ENCODE measurements at regions not wholly inside any gene's neighbourhood (a gene's known extent, or its start where the extent isn't known, plus 50 kb on each side); places are given as distances from the start of the nearest gene placed in this dataset.

- TF ChIP-seq MAX (IDR thresholded peaks at IDR 0.05) (no peak), CREB3 (CRISPR knock-in tag; IDR thresholded peaks at IDR 0.05) (no peak), HOXA9 (CRISPR knock-in tag; IDR thresholded peaks at IDR 0.05; ENCODE audit: borderline replicate concordance) (no peak), FOXA1 (IDR thresholded peaks at IDR 0.05) (no peak), FOXA1 (CRISPR knock-in tag; IDR thresholded peaks at IDR 0.05) (no peak), RAD21 (CRISPR knock-in tag; IDR thresholded peaks at IDR 0.05) (no peak), MXI1 (IDR thresholded peaks at IDR 0.05; ENCODE audit: borderline replicate concordance, low read depth, low read length) (no peak), CTCF (CRISPR knock-in tag; IDR thresholded peaks at IDR 0.05) (no peak), MAFK (conservative IDR thresholded peaks at IDR 0.05 in 1 of 2, IDR thresholded peaks at IDR 0.05 in 1 of 2; ENCODE audit: low read length in 2 of 2) (no peak), ZNF674 (CRISPR knock-in tag; IDR thresholded peaks at IDR 0.05; ENCODE audit: low read depth) (no peak)
These were observed 1208.4 kb upstream of the TENM4 start for GRCh38 chr11:80649186-80649585.
